GM18867 (cell line): ENCODE measurements at regions not wholly inside any gene's neighbourhood (a gene's known extent, or its start where the extent isn't known, plus 50 kb on each side); places are given as distances from the start of the nearest gene placed in this dataset.
"Not testable (repeated sequence)": the region's sequence is repeated elsewhere in the genome, so short reads cannot be mapped to it uniquely, and the experiment has no call there.

Source experiments
- ATAC-seq: cut with Tn5 transposase; IDR thresholded peaks from one replicate; pipeline ENCODE4 v1.9.1; 2021; ENCODE audit warnings: mild to moderate bottlenecking, moderate library complexity; ENCODE audit not compliant: unreplicated experiment

GRCh38 chr16:8126313-8126712 is 464.0 kb downstream of the TMEM114 start:
- no peak for ATAC-seq

DNA sequence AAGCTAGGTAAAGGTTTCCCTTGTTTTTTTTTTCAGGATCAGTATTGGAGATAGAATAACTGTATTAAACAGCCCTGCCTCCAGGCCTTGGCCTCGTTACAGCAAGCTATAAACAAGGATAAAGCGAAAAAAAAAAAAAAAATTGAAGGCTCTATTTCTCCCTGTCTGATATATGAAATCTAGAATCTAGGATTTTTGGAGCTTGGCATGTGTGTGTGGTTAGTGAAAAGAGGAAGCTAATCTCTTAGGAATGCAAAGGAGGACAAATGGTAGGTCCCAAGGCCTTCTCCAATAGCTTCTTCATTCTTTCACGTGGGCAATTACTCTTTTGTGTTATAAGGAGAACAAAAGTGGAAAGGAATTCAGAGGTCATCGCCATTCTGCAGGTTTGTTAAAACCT is 470.3 kb downstream of the TMEM114 start:
- ATAC-seq: no peak

GRCh38 chr16:8115814-8116213 is 474.5 kb downstream of the TMEM114 start:
- no peak for ATAC-seq

DNA sequence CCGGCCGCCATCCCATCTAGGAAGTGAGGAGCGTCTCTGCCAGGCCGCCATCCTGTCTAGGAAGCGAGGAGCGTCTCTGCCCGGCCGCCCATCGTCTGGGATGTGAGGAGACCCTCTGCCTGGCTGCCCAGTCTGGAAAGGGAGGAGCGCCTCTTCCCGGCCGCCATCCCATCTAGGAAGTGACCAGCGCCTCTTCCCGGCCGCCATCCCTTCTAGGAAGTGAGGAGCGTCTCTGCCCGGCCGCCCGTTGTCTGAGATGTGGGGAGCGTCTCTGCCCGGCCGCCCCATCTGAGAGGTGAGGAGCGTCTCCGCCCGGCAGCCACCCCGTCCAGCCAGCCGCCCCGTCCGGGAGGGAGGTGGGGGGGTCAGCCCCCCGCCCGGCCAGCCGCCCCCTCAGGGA is 475.4 kb downstream of the TMEM114 start:
- ATAC-seq: not testable (repeated sequence)

DNA sequence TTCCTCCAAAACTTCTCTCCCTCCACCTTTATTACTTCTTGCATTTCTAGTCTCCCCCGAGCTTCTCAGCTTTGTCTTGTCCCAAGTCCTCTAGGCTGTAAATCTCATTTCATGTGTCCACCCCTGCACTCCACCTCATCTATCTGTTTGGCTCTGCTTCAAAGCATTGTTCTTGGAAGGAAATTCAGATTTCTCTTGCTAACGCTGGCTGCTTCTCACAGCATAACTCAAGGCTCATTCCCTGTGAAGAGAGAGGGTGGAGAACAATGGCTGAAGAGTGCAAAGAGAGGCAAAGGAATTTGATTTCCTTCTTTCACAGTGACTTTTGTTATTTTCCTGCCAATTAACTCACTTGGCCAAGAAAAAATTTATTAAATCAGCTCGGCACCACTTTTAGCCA is 476.5 kb downstream of the TMEM114 start:
- no peak for ATAC-seq

- ATAC-seq: no peak
Measured at GRCh38 chr16:8110572-8111514, 479.5 kb downstream of the TMEM114 start.

DNA sequence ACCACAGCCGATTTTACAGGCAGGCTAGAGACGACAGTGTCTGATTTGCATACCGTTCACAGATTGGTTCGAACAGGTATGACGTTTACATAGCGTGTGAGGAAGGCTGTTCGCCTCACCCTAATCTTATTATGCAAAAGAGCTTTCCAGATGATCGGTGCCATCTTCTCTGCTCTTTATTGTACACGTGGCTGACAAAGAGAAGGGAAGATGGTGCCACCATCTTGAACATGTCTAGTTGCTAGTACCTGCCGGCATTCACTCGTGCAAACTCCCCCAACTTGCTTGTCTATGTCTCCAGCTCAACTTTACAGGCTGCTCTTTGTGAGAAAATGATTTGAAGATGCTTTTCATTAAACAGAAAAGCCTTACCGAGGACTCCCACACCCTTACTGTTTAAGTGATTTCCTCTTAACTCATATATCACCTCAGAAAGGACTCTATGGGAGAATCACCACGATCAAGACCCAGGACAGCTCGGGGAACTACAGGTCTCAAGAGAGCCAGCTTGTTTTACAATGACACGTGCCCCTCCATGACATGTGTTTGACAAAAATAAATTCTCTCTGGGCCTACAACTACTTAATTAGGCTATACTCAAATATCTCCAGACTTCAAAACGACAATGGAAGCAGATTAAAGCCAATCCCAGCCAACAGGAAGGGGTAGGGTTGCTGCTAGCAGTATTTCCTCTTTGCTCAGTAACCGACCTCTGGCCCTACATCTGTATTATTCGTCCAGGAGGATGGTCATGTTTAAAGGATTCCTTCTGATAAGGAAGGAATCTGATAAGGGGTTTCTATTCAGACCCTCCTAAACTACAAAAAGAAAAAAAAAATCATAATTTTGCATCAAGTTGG is 480.6 kb downstream of the TMEM114 start:
- ATAC-seq: no peak

GRCh38 chr16:8108991-8109509 is 481.3 kb downstream of the TMEM114 start:
- no peak for ATAC-seq

DNA sequence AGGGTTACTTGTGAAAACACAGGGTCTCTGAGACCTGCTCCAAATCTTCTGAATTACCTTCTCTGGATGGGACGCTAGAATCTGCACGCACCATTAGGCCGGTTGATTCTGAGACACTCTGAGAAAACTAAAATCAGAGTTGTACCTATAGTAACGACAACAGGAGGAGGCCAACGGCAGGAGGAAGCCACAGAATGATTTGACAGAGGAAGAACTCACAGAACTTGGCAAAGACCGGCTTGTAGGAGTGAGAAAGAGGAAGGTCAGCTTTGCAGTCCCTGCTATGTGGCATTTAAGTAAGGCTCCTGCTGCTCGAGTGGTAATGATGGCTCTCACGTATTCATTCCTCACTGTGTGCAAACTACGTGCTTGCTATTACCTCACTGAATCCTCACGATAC is 483.0 kb downstream of the TMEM114 start:
- no peak for ATAC-seq

DNA sequence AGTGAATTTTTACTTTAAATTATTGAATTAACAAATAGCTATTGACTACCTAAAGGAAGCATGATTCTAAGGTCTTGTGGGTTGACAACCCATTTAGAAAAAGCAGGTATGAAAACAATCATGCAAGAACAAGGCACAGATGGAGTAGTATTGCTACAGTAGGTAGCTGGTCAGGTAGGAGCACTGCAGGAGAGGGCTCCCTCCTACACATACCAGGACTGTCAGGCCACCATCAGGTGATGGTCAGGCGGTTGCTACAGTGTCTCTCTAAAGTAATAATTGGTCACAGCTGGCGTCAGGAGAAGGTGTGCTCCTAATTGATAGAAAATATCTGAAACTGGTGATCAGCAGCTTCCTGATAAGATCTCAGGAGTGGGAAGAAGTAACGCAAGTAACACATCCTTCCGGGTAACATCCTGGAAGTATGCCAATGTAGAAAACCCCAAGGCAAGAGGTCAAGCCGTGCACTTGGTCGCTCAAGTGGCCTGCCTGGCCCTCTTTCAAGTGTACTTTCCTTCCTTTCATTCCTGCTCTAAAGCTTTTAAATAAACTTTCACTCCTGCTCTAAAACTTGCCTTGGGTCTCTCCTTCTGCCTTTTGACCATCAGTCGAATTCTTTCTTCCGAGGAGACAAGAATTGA is 486.5 kb downstream of the TMEM114 start:
- ATAC-seq: no peak

DNA sequence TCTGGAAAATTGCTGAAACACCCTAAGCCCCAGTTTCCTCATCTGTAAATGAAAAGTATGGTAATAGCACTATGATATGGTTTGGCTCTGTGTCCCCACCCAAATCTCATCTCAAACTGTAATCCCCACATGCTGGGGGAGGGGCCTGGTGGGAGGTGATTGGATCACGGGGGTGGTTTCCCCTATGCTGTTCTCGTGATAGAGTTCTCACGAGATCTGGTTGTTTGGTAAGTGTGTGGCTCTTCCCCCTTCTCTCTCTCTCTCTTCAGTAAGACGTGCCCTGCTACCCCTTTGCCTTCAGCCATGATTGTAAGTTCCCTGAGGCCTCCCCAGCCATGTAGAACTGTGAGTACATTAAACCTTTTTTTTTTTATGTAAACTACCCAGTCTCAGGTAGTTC is 490.7 kb downstream of the TMEM114 start:
- ATAC-seq: no peak

DNA sequence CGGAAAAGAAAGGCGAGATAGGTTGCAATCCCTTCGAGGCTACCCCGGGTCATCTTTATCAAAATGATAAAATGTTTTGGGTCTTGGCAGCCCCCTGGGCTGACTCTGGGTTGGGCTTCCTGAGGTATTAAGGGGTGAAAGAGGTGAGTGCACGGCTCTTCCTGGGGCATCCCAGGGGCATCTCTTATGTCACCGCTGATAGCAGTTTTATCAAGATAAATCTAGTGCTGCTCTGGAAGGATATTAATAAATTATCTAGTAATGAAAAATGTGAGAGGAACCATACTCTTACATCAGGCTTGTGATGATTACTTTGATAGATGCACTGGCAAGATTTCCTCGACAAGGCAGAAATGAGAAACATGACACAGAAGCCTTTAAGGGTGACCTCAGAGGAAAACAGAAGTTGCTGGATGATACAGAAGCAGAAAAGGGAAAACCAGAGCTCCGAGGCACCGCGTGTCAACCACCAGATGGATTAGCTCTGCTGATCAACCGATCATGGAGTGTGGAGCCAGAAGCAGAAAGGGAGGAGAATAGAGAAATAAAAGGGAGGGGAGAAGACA is 491.3 kb downstream of the TMEM114 start:
- ATAC-seq: no peak

DNA sequence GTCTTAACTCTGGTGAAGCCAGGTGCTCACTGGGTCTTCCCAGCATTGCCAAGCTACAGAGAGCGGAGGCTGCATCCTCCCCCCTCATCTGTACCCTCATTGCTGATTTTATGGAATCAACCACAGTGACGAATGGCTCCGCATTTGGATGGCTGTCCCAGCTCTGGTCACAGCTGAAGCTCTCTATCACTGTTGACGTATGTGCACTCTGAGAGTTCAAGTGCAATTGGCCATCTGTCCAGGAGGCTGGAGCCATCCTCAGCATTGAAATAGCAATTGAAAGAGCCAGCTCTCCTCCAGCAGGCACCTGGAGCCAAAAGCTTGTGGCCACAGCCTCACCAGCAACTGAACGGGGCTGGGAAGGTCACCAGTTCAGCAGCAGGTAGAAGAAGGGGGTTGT is 494.1 kb downstream of the TMEM114 start:
- ATAC-seq: no peak

DNA sequence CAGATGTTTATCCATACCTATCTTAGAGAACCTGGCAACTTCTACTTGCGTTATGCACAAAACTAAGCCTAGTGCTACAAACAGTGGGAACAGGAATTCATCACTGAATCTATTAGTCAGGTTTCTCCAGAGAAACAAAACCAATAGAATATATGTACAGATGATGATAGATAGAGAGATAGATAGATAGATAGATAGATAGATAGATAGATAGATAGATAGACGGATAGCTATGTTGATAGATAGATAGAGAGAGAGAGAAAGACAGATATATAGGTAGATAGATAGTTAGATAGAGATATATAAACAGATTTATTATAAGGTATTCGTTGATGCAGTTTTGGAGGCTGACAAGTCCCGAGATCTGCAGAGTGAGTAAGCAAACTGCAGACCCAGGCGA is 495.6 kb downstream of the TMEM114 start:
- no peak for ATAC-seq

- no peak for ATAC-seq
Measured at GRCh38 chr16:8088820-8089338, 501.4 kb downstream of the TMEM114 start.

GRCh38 chr16:8087597-8088289 is 502.6 kb downstream of the TMEM114 start:
- no peak for ATAC-seq

DNA sequence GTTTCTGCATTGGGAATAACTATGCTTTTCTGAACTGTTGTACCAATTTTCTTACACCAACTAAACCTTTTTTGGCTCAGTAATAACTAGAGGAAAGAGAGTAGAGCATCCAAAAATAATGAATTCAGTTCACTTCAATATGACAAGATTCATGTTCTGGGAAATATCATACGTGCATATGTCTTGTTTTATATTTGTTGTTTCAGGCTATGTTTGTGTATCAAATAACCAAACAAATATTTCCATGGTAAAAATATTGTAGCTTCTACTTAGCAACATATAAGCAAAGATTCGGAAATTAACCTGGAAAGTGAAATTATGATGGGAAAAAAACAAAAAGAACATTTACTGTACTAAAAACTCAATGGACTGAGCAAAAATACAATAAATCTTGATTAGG is 503.2 kb downstream of the TMEM114 start:
- ATAC-seq: no peak

DNA sequence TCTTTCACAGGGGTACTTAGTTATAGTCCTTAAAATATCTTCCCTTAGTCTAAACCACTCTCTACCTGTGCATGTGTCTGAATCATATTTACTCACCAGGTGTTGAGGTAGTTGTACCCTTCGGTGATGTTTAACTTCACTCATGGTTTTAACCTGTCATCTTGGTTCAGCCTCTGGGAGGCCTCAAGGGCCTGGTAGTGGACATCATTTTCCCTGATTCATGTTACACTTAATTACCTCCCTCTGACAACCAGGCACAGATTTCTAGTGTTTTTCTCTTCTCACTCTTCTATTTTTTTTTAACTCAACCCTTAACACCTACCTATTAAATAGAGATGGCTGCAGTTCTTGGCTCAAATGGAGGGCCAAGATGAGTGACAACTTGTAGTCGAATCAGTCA is 505.4 kb downstream of the TMEM114 start:
- ATAC-seq: no peak

DNA sequence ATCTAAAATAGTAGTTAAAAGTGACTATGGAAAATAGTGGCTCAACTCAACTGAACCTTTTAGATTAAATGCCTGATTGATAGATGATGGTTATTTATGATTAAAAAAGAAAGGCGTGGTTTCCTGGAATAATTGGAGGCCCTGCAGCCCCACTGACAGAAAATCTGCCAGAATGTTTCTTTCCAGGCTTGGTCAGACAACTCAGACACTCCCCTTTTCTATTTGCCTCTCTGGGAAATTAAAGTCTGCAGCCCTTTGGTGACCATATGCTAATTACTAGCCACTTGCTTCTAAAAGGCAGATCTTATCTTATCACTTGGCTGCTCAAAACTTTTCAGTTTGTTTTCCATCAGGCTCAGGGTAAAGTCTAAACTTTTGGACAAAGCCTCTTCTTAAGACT is 506.0 kb downstream of the TMEM114 start:
- no peak for ATAC-seq

- no peak for ATAC-seq
Measured at GRCh38 chr16:8083560-8083959, 506.8 kb downstream of the TMEM114 start.
